ENCODE measurements at regions not wholly inside any gene's neighbourhood (a gene's known extent, or its start where the extent isn't known, plus 50 kb on each side); places are given as distances from the start of the nearest gene placed in this dataset.

DNA sequence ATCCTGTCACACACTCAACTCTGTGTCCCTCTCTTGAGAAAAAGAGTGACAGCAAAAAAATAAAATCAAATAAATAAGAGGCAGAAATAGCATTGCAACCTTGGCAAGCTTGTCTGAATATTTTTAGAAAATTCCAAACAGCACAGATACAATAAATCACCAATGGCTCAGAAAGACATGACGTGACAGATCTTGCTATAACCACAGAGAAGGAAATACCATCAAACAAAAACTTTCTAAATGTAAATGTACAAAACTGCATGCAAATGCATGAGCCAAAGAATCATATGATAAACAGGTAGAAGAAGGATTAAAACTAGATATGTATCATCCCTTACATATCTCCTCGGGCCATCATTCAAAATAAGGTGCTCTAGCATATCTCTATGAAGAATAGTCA is 549.2 kb upstream of the NOX3 start:
- no peak for DNase-seq (ENCODE audit: low read depth in 1 of 2, low spot score in 1 of 2)
- Histone ChIP-seq H3K9me3 (no peaks in the 10 kb centered on the region), H3K4me2 (no peak overlapping the region), H3K4me3 (no peak overlapping the region), H3K27ac (no peak overlapping the region), H3K4me1 (no peaks in the 10 kb centered on the region)
- ChIA-PET POLR2A (no interaction called here), CTCF (no interaction called here)
- TF ChIP-seq KDM5A (IDR thresholded peaks at IDR 0.05) (no peak), CHD2 (IDR thresholded peaks at IDR 0.05; ENCODE audit: low read length, partially characterized antibody) (no peak), BCL3 (IDR thresholded peaks at IDR 0.05) (no peak), RFX5 (IDR thresholded peaks at IDR 0.05) (no peak), NPAS2 (CRISPR knock-in tag; IDR thresholded peaks at IDR 0.05; ENCODE audit: borderline replicate concordance) (no peak), HOXA7 (CRISPR knock-in tag; IDR thresholded peaks at IDR 0.05) (no peak), NFE2L2 (conservative IDR thresholded peaks at IDR 0.05; ENCODE audit: low read length) (no peak), PHF8 (IDR thresholded peaks at IDR 0.05; ENCODE audit: borderline replicate concordance, low read depth) (no peak), JUNB (IDR thresholded peaks at IDR 0.05) (no peak), ESRRA (IDR thresholded peaks at IDR 0.05; ENCODE audit: borderline replicate concordance, low read length) (no peak), EP300 (IDR thresholded peaks at IDR 0.05) (no peak), FOXS1 (CRISPR knock-in tag; IDR thresholded peaks at IDR 0.05) (no peak), EHF (CRISPR knock-in tag; IDR thresholded peaks at IDR 0.05) (no peak), FOSL2 (IDR thresholded peaks at IDR 0.05) (no peak), FOSL2 (CRISPR knock-in tag; IDR thresholded peaks at IDR 0.05) (no peak), BHLHE40 (IDR thresholded peaks at IDR 0.05; ENCODE audit: low read depth, low read length) (no peak)
- TF ChIP-seq, protein P1, sequence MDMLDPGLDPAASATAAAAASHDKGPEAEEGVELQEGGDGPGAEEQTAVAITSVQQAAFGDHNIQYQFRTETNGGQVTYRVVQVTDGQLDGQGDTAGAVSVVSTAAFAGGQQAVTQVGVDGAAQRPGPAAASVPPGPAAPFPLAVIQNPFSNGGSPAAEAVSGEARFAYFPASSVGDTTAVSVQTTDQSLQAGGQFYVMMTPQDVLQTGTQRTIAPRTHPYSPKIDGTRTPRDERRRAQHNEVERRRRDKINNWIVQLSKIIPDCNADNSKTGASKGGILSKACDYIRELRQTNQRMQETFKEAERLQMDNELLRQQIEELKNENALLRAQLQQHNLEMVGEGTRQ (IDR thresholded peaks at IDR 0.05): no peak
- TF ChIP-seq, protein P2, sequence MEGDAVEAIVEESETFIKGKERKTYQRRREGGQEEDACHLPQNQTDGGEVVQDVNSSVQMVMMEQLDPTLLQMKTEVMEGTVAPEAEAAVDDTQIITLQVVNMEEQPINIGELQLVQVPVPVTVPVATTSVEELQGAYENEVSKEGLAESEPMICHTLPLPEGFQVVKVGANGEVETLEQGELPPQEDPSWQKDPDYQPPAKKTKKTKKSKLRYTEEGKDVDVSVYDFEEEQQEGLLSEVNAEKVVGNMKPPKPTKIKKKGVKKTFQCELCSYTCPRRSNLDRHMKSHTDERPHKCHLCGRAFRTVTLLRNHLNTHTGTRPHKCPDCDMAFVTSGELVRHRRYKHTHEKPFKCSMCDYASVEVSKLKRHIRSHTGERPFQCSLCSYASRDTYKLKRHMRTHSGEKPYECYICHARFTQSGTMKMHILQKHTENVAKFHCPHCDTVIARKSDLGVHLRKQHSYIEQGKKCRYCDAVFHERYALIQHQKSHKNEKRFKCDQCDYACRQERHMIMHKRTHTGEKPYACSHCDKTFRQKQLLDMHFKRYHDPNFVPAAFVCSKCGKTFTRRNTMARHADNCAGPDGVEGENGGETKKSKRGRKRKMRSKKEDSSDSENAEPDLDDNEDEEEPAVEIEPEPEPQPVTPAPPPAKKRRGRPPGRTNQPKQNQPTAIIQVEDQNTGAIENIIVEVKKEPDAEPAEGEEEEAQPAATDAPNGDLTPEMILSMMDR (IDR thresholded peaks at IDR 0.05): no peak
- 17% methylated on average over 2 of the region's 2 CpGs for WGBS (ENCODE audit: missing lambda C conversion rate)
- no peak for ATAC-seq
- FAIRE-seq: no peak

GRCh38 chr6:155996151-155996550 is 540.5 kb upstream of the NOX3 start:
- ATAC-seq (no peak), FAIRE-seq (no peak), DNase-seq (ENCODE audit: low read depth in 1 of 2, low spot score in 1 of 2) (no peak)
- Histone ChIP-seq H3K4me2 (no peak overlapping the region), H3K27ac (no peak overlapping the region), H3K9me3 (no peaks in the 10 kb centered on the region), H3K4me1 (no peaks in the 10 kb centered on the region), H3K4me3 (no peak overlapping the region)
- 50% methylated on average over 1 of the region's 1 CpG for WGBS (ENCODE audit: missing lambda C conversion rate)
- ChIA-PET POLR2A (no interaction called here), CTCF (no interaction called here)
- TF ChIP-seq SMC3 (IDR thresholded peaks at IDR 0.05) (no peak), MYC (IDR thresholded peaks at IDR 0.05; ENCODE audit: borderline replicate concordance, low read length) (no peak), MAFK (IDR thresholded peaks at IDR 0.05; ENCODE audit: partially characterized antibody) (no peak), HOXB13 (CRISPR knock-in tag; IDR thresholded peaks at IDR 0.05; ENCODE audit: low read depth) (no peak), NFE2L2 (conservative IDR thresholded peaks at IDR 0.05; ENCODE audit: low read length) (no peak), RAD21 (conservative IDR thresholded peaks at IDR 0.05 in 1 of 2, IDR thresholded peaks at IDR 0.05 in 1 of 2) (no peak), ESRRA (IDR thresholded peaks at IDR 0.05; ENCODE audit: borderline replicate concordance, low read length) (no peak), FOXS1 (CRISPR knock-in tag; IDR thresholded peaks at IDR 0.05) (no peak), TP53 (CRISPR knock-in tag; IDR thresholded peaks at IDR 0.05) (no peak), JUN (IDR thresholded peaks at IDR 0.05) (no peak), POLR2A (IDR thresholded peaks at IDR 0.05; ENCODE audit: low read length) (no peak), PBX3 (IDR thresholded peaks at IDR 0.05) (no peak)

All from A549 (cell line).